SU-DHL-6 (cell line): ENCODE measurements at regions not wholly inside any gene's neighbourhood (a gene's known extent, or its start where the extent isn't known, plus 50 kb on each side); places are given as distances from the start of the nearest gene placed in this dataset.

Experiments used
- CTCF ChIP-seq: fragments of 200-600 bp; sonication (generic); IDR thresholded peaks from one replicate; pipeline ENCODE4 v1.5.1; 2017; ENCODE audit warnings: antibody characterized with exemption, mild to moderate bottlenecking, low read length, moderate library complexity; ENCODE audit not compliant: insufficient read depth, poor library complexity, severe bottlenecking
- EZH2phosphoT487 ChIP-seq: fragments of 200-600 bp; sonication (generic), shearing (Covaris generic); conservative IDR thresholded peaks from 2 replicates; pipeline ENCODE4 v1.6.1; 2018; ENCODE audit warnings: mild to moderate bottlenecking, antibody characterized with exemption, low read length, moderate library complexity, mixed read lengths

- TF ChIP-seq CTCF (no peak), EZH2phosphoT487 (no peak)
Measured at GRCh38 chr16:65817799-65818198, 548.7 kb upstream of the CDH5 start.
